22Rv1 (cell line): ENCODE measurements at regions not wholly inside any gene's neighbourhood (a gene's known extent, or its start where the extent isn't known, plus 50 kb on each side); places are given as distances from the start of the nearest gene placed in this dataset.

Source experiments
- ZFX ChIP-seq: fragments of 450-650 bp; IDR thresholded peaks from 2 replicates; pipeline ENCODE4 v1.6.1; 2017; ENCODE audit warnings: antibody characterized with exemption, borderline replicate concordance
- TF ChIP-seq, protein P1 (sequence below): fragments of 450-650 bp; IDR thresholded peaks from 2 replicates; pipeline ENCODE4 v1.5.1; 2017; ENCODE audit warnings: mild to moderate bottlenecking

DNA sequence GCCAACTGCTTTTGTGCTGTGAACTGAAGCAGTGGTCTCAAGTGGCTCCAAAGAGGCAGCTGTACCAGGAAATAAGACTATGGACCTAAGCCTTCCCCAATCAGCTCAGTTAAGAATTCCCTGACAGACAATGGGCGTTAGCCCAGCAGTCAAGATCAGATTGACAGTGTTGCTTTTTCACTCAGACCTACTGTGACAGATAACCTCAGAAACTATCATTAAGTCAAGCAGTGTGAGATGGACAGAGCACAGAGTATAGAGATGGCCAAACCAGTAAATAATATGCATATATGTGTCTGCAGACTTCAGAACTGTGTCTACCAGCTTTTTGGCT is 215.3 kb downstream of the ZFP36L2 start:
- TF ChIP-seq, protein P1, sequence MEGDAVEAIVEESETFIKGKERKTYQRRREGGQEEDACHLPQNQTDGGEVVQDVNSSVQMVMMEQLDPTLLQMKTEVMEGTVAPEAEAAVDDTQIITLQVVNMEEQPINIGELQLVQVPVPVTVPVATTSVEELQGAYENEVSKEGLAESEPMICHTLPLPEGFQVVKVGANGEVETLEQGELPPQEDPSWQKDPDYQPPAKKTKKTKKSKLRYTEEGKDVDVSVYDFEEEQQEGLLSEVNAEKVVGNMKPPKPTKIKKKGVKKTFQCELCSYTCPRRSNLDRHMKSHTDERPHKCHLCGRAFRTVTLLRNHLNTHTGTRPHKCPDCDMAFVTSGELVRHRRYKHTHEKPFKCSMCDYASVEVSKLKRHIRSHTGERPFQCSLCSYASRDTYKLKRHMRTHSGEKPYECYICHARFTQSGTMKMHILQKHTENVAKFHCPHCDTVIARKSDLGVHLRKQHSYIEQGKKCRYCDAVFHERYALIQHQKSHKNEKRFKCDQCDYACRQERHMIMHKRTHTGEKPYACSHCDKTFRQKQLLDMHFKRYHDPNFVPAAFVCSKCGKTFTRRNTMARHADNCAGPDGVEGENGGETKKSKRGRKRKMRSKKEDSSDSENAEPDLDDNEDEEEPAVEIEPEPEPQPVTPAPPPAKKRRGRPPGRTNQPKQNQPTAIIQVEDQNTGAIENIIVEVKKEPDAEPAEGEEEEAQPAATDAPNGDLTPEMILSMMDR = no peak
- TF ChIP-seq ZFX = no peak
